GM18511 (cell line): ENCODE measurements at regions not wholly inside any gene's neighbourhood (a gene's known extent, or its start where the extent isn't known, plus 50 kb on each side); places are given as distances from the start of the nearest gene placed in this dataset.

Experiments used
- ATAC-seq: cut with Tn5 transposase; IDR thresholded peaks from one replicate; pipeline ENCODE4 v1.9.1; 2021; ENCODE audit warnings: mild to moderate bottlenecking, moderate library complexity; ENCODE audit not compliant: unreplicated experiment

- no peak for ATAC-seq
Observed at GRCh38 chr10:36341471-36341870, 699.4 kb upstream of the FZD8 start.

- no peak for ATAC-seq
Observed at GRCh38 chr10:36336315-36336714, 694.2 kb upstream of the FZD8 start.

GRCh38 chr10:36333446-36333845 is 691.4 kb upstream of the FZD8 start:
- no peak for ATAC-seq

GRCh38 chr10:36332926-36333325 is 690.8 kb upstream of the FZD8 start:
- no peak for ATAC-seq

GRCh38 chr10:36331121-36331520 is 689.0 kb upstream of the FZD8 start:
- ATAC-seq: no peak

GRCh38 chr10:36325815-36326214 is 683.7 kb upstream of the FZD8 start:
- ATAC-seq: no peak

- ATAC-seq: no peak
Observed at GRCh38 chr10:36324831-36325230, 682.7 kb upstream of the FZD8 start.

- no peak for ATAC-seq
Observed at GRCh38 chr10:36313142-36313541, 671.0 kb upstream of the FZD8 start.

- ATAC-seq: no peak
Observed at GRCh38 chr10:36303896-36304295, 661.8 kb upstream of the FZD8 start.

- no peak for ATAC-seq
Observed at GRCh38 chr10:36302086-36302485, 660.0 kb upstream of the FZD8 start.

- ATAC-seq: no peak
Observed at GRCh38 chr10:36301539-36301938, 659.4 kb upstream of the FZD8 start.

GRCh38 chr10:36301139-36301538 is 659.0 kb upstream of the FZD8 start:
- no peak for ATAC-seq

- no peak for ATAC-seq
Observed at GRCh38 chr10:36283827-36284226, 641.7 kb upstream of the FZD8 start.

GRCh38 chr10:36281831-36282331 is 639.8 kb upstream of the FZD8 start:
- no peak for ATAC-seq

GRCh38 chr10:36280890-36281499 is 638.9 kb upstream of the FZD8 start:
- ATAC-seq: no peak

GRCh38 chr10:36280321-36280741 is 638.2 kb upstream of the FZD8 start:
- no peak for ATAC-seq

- no peak for ATAC-seq
Observed at GRCh38 chr10:36278176-36278575, 636.1 kb upstream of the FZD8 start.

- no peak for ATAC-seq
Observed at GRCh38 chr10:36277459-36277858, 635.4 kb upstream of the FZD8 start.

- no peak for ATAC-seq
Observed at GRCh38 chr10:36271627-36272340, 629.7 kb upstream of the FZD8 start.

GRCh38 chr10:36269222-36269621 is 627.1 kb upstream of the FZD8 start:
- no peak for ATAC-seq

- ATAC-seq: no peak
Observed at GRCh38 chr10:36266923-36267322, 624.8 kb upstream of the FZD8 start.

- ATAC-seq: no peak
Observed at GRCh38 chr10:36265741-36266140, 623.6 kb upstream of the FZD8 start.

GRCh38 chr10:36263871-36264270 is 621.8 kb upstream of the FZD8 start:
- no peak for ATAC-seq
